Gastrocnemius medialis (tissue), 4 donors: ENCODE measurements at regions not wholly inside any gene's neighbourhood (a gene's known extent, or its start where the extent isn't known, plus 50 kb on each side); places are given as distances from the start of the nearest gene placed in this dataset.

Experiments used
- ATAC-seq, 2 donors: fragments of 150-250 bp; one replicate each; pipeline ENCODE4 v1.9.1; 2016
- DNase-seq, 2 donors: peaks; one replicate each; pipeline ENCODE4 v3.0.0-alpha.2; 2019
- H3K27ac ChIP-seq, 4 donors: fragments of 200-600 bp; sonication (generic); 1 replicate in 1 of 4; 2 replicates in 3 of 4; pipeline ENCODE4 v1.5.1; 2016 to 2018; ENCODE audit warnings: mild to moderate bottlenecking in 2 of 4, moderate library complexity in 1 of 4
- H3K27me3 ChIP-seq, 3 donors: fragments of 200-600 bp; sonication (generic) in 2 of 3; 1 replicate in 1 of 3; 2 replicates in 2 of 3; pipeline versions ENCODE4 v1.5.1 to v1.6.0; 2016 to 2019; ENCODE audit warnings: mild to moderate bottlenecking in 1 of 3, moderate library complexity in 1 of 3
- H3K36me3 ChIP-seq, 2 donors: fragments of 200-600 bp; sonication (generic) in 1 of 2; one replicate each; pipeline ENCODE4 v1.5.1; 2017 to 2018
- H3K4me1 ChIP-seq, 2 donors: fragments of 200-600 bp; sonication (generic) in 1 of 2; one replicate each; pipeline ENCODE4 v1.5.1; 2016 to 2017; ENCODE audit warnings: mild to moderate bottlenecking in 2 of 2
- H3K4me3 ChIP-seq, 4 donors: fragments of 200-600 bp; sonication (generic) in 3 of 4; 1 replicate in 1 of 4; 2 replicates in 3 of 4; pipeline ENCODE4 v1.5.1; 2016 to 2019; ENCODE audit warnings: mild to moderate bottlenecking in 2 of 4
- H3K9me3 ChIP-seq, 3 donors: fragments of 200-600 bp; sonication (generic) in 2 of 3; 1 replicate in 1 of 3; 2 replicates in 2 of 3; pipeline ENCODE4 v1.5.1; 2016 to 2019
- POLR2A ChIP-seq, 2 donors: fragments of 450-650 bp; IDR thresholded peaks; one replicate each; pipeline ENCODE4 v1.6.1; 2017; ENCODE audit warnings: antibody characterized with exemption in 2 of 2, mild to moderate bottlenecking in 2 of 2, moderate library complexity in 2 of 2
- in situ Hi-C, 4 donors: fragments of 200-750 bp; cut with MboI; loops; one replicate each; pipeline versions ENCODE4 v1.15.0 to v1.8.0; 2017; ENCODE audit warnings: low sequenced_read_pairs in 4 of 4
- intact Hi-C: fragments of 100-400 bp; cut with DNase I; formaldehyde crosslinking; loops from one replicate; pipeline ENCODE4 v1.15.1; 2023; ENCODE audit warnings: low total_unique reads
- TF ChIP-seq, protein P1 (sequence below), 5 experiments: fragments of 450-650 bp in 3 of 5; fragments of 200-600 bp in 2 of 5; sonication (generic) in 2 of 5; IDR thresholded peaks in 4 of 5; conservative IDR thresholded peaks in 1 of 5; 1 replicate in 4 of 5; 2 replicates in 1 of 5; pipeline ENCODE4 v1.5.1; 2016 to 2019; ENCODE audit warnings: antibody characterized with exemption in 5 of 5, mild to moderate bottlenecking in 3 of 5, moderate library complexity in 3 of 5

DNA sequence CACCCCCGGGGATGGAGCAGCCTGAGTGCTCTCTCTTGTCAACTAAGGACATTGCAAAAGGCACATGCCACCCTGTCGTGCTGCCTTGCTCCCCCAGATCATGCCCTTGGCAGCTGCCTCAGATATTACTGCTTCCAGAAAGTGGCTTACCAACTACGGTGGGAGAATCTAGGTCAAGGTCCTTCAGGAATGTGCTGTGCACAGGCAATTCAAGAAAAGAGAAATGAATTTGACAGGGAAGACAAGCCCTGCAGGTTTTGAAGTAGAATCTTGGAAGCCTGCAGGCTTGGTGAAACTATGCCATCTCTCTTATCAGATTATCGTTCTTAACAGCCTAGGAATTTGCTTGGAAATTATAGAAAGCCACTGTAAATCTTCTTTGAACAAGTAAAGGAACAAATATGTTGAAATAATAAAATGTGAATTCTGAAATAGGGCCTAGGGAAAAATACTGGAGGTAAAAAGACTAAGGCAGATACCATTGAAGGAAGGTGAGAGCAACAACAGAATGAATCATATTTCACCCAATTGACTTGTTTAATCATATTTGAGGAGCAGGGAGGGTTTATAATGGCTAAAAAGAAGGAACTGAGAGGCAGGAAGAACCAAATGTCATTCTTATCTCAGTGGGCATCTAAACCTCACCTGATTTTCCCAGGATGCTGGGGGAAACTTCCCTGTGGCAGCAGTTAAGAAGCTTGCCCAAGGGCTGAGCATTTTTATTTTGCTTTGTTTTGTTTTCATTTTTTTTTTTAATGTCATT, 94.0 kb upstream of the GLS start:
- in situ Hi-C loops (loop anchor here in 1 of 4 donors (25.0 kb wide), 1 partner anchor 726 kb away; no protein-coding TSS in a partner anchor), intact Hi-C loops (no loop called here)
- TF ChIP-seq POLR2A (IDR thresholded peaks at IDR 0.05), result no peak
- TF ChIP-seq, protein P1, sequence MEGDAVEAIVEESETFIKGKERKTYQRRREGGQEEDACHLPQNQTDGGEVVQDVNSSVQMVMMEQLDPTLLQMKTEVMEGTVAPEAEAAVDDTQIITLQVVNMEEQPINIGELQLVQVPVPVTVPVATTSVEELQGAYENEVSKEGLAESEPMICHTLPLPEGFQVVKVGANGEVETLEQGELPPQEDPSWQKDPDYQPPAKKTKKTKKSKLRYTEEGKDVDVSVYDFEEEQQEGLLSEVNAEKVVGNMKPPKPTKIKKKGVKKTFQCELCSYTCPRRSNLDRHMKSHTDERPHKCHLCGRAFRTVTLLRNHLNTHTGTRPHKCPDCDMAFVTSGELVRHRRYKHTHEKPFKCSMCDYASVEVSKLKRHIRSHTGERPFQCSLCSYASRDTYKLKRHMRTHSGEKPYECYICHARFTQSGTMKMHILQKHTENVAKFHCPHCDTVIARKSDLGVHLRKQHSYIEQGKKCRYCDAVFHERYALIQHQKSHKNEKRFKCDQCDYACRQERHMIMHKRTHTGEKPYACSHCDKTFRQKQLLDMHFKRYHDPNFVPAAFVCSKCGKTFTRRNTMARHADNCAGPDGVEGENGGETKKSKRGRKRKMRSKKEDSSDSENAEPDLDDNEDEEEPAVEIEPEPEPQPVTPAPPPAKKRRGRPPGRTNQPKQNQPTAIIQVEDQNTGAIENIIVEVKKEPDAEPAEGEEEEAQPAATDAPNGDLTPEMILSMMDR (IDR thresholded peaks at IDR 0.05 in 4 of 5, conservative IDR thresholded peaks at IDR 0.05 in 1 of 5), result no peak

DNA sequence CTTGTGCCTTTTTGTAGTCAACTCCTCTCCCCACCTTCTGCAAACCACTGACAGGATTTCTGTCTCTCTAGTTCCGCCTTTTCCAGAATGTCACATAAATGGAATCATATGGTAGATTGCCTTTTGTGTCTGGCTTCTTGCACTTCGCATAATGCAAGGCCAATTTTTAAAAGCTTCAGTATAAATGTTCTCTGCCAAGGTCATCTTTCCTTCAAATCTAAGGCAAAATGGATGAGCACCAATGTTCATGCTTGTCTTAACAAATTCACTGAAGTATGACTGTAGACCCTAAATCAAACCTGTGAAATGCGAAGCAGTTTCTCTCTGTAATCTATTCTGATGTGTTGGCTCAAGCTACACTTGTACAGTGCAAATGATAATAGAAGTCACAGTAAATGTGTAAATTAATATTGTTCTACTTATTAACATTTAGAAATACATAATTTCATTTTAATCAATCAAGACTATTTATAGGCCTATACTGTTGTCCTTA, 92.8 kb upstream of the GLS start:
- in situ Hi-C loops, result loop anchor here in 1 of 4 donors (25.0 kb wide), 1 partner anchor 725 kb away; no protein-coding TSS in a partner anchor
- intact Hi-C loops, result no loop called here
- Histone ChIP-seq H3K27me3 (no peaks in the 10 kb centered on the region), H3K27ac (no peak overlapping the region), H3K4me1 (no peaks in the 10 kb centered on the region), H3K4me3 (no peak overlapping the region), H3K36me3 (no peaks in the 10 kb centered on the region), H3K9me3 (no peaks in the 10 kb centered on the region)
- no peak for DNase-seq
- ATAC-seq, result no peak
- no peak for TF ChIP-seq POLR2A (IDR thresholded peaks at IDR 0.05)
- TF ChIP-seq, protein P1 (IDR thresholded peaks at IDR 0.05 in 4 of 5, conservative IDR thresholded peaks at IDR 0.05 in 1 of 5), result no peak

More for the DNA sequence above, 94.0 kb upstream of the GLS start:
- H3K4me1 ChIP-seq, result no peaks in the 10 kb centered on the region
- H3K36me3 ChIP-seq, result no peaks in the 10 kb centered on the region
- no peaks in the 10 kb centered on the region for H3K9me3 ChIP-seq
- DNase-seq (no peak), ATAC-seq (no peak)
- H3K4me3 ChIP-seq, result no peak overlapping the region
- H3K27me3 ChIP-seq, result no peaks in the 10 kb centered on the region
- H3K27ac ChIP-seq, result no peak overlapping the region

DNA sequence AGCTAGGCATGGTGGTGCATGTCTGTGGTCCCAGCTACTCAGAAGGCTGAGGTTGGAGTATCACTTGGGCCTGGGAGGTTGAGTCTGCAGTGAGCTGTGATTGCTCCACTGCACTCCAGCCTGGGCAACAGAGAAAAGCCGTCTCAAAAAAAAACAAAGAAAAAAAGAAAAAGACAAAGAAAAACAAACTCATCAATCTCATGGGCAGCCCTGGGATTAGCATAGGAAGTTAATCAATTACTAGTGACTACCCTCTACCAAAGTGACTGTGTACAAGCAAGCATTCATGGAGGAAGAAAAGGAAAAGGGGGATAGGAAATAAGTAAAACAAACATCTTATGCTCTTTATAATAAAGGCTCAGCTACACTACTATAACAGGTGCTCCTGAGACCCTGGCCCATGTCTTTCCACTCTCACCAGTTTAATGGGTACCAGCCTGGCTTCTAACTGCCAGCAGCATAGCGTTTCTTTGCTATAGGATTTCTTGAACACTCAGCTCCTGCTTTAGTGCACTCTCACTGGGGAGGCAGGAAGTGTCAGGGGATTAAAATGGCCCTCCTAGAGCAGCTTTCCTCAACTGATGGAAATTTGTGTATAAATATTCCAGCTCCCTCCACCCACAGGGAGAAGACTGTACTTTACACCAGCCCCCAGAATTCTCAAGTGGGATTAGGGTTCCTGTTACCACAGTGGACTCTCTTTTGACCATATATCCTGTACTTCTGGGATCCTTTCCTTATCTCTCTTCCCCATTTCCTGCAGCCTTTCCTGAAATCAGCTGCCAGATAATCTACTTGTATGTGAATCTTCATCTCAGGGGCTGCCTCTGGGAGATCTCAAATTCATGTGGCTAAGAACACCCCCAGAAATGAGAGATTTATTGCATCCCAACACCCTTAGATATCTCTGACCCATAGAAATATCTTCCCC, 91.3 kb upstream of the GLS start:
- no peaks in the 10 kb centered on the region for H3K4me1 ChIP-seq
- no peak for TF ChIP-seq POLR2A (IDR thresholded peaks at IDR 0.05)
- TF ChIP-seq, protein P1 (IDR thresholded peaks at IDR 0.05 in 4 of 5, conservative IDR thresholded peaks at IDR 0.05 in 1 of 5), result no peak
- in situ Hi-C loops (loop anchor here in 1 of 4 donors (25.0 kb wide), 1 partner anchor 723 kb away; no protein-coding TSS in a partner anchor), intact Hi-C loops (no loop called here)
- H3K9me3 ChIP-seq, result no peaks in the 10 kb centered on the region
- DNase-seq (no peak), ATAC-seq (no peak)
- H3K27ac ChIP-seq, result no peak overlapping the region
- H3K27me3 ChIP-seq, result no peaks in the 10 kb centered on the region
- H3K36me3 ChIP-seq, result no peaks in the 10 kb centered on the region
- no peak overlapping the region for H3K4me3 ChIP-seq

DNA sequence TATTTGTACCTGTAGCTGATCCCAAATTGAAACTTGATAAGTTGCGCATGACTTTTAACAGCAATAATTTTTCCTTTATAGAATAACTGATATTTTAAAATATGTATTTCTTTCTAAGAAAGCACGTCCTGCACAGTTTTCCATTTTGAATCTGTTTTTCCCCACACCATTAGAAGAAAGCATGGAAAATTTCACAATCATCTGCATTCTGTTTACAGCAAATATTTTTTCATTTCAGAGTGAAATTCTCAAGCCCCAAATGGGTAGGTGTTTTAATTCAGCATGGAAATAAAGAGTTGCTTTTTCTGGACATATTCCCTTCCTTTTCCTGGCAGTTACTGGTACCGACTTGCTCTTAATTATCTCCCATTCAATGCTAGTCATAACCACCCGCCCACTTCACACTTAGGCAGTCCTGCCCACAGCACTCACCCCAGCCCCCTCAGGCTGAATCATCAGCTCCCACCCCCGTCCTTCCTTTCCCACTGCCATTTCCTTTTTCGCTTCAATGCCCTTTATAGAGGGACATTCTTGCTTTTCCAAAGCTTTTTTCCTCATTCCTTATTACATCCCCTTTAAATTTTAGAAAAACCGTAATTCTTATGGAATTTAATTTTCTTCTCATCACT, 89.2 kb upstream of the GLS start:
- Histone ChIP-seq H3K4me3 (no peak overlapping the region), H3K4me1 (no peaks in the 10 kb centered on the region), H3K9me3 (no peaks in the 10 kb centered on the region), H3K27ac (peak overlapping the region in 2 of 4 donors; percentile 3 to 7), H3K36me3 (no peaks in the 10 kb centered on the region), H3K27me3 (no peaks in the 10 kb centered on the region)
- no peak for TF ChIP-seq POLR2A (IDR thresholded peaks at IDR 0.05)
- TF ChIP-seq, protein P1 (IDR thresholded peaks at IDR 0.05 in 4 of 5, conservative IDR thresholded peaks at IDR 0.05 in 1 of 5), result no peak
- ATAC-seq, result peak in 1 of 2 donors; percentile 50
- intact Hi-C loops (no loop called here), in situ Hi-C loops (loop anchor here in 1 of 4 donors (25.0 kb wide), 1 partner anchor 721 kb away; no protein-coding TSS in a partner anchor)
- no peak for DNase-seq
